Embryonic facial prominence (tissue), 1 donor: ENCODE measurements at regions not wholly inside any gene's neighbourhood (a gene's known extent, or its start where the extent isn't known, plus 50 kb on each side); places are given as distances from the start of the nearest gene placed in this dataset.
"Not testable (repeated sequence)": the region's sequence is repeated elsewhere in the genome, so short reads cannot be mapped to it uniquely, and the experiment has no call there.

ENCODE experiments used
- DNase-seq: peaks from one replicate; pipeline ENCODE4 v3.0.0-alpha.2; 2016; ENCODE audit errors: extremely low spot score

DNA sequence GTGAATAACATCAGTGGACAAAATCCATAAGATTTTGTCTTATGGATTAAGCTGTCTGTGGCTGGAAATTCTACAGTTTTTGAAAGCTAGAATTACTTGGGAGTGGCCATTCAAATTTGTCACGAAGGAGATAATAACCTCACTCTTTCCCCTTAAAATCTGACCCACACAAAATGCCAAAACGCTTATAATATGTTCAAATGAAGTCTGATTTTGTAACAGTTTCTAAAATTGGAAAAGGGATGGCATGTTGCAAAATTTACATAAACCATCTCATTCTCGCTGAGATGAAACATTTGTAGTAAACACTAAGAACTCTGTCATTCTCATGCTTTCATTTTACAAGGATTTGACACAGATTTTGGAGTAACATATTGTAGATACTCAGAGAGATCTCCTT, 112.7 kb downstream of the GJA1 start:
- no peak for DNase-seq

DNA sequence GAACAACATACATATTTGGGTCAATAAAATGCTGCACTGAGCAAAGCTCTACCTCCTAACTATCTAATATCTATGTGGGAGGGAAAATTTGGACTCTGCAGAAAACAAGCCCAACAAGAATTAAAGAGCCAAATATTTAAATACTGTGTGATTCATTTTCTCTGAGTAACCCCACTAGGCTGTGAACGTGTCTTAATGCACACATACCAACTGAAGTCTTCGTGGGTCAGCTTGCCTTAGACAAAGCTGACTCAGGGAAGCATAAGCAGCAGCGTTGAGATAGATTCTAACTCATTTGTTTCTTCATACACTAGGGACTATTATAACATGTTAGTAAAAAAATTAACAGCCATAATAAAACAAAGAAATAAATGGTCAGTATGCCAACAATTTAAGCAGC, 114.3 kb downstream of the GJA1 start:
- DNase-seq = no peak

DNA sequence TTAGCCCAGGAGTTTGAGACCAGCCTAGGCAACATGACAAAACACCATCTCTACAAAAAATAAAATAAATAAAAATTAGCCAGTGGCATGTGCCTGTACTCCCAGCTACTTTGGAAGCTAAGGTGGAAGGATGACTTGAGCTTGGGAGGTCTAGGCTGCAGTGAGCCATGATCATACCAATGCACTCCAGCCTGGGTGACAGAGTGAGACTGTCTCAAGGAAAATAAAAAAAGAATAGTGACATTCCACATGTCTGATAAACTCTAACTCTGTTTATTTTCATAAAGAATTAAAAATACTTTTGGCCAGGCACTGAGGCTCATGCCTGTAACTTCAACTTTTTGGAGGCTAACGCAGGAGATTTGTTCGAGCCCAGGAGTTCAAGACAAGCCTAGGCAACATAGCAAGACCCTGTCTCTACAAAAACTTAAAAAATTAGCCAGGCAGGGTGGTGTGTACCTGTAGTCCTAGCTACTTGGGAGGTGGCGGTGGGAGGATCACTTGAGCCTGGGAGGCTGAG, 115.1 kb downstream of the GJA1 start:
- no peak for DNase-seq

DNA sequence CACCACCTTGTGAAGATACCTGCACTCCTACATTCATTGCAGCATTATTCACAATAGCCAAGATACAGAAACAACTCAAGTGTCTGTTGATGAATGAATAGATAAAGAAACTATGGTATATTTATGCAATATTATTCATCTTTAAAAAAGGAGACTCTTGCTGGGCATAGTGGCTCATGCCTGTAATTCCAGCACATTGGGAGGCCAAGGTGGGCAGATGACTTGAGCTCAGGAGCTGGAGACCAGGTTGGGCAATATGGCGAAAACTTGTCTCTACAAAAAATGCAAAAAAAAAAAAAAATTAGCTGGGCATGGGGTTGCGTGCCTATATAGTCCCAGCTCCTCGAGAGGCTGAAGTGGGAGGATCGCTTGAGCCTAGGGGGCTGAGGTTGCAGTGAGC, 119.8 kb downstream of the GJA1 start:
- DNase-seq = no peak

DNA sequence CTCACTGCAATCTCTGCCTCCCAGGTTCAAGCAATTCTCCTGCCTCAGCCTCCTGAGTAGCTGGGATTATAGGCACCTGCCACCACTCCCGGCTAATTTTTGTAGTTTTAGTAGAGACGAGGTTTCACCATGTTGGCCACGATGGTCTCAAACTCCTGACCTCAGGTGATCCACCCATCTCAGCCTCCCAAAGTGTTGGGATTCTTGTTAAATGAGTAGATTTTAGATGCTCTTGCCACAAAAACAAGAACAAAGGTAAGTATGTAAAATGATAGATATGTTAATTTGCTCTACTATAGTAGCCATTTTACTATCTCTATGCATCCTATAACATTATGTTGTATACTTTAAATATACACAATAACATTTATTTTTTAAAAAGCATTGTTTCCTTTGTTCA, 120.7 kb downstream of the GJA1 start:
- not testable (repeated sequence) for DNase-seq

DNA sequence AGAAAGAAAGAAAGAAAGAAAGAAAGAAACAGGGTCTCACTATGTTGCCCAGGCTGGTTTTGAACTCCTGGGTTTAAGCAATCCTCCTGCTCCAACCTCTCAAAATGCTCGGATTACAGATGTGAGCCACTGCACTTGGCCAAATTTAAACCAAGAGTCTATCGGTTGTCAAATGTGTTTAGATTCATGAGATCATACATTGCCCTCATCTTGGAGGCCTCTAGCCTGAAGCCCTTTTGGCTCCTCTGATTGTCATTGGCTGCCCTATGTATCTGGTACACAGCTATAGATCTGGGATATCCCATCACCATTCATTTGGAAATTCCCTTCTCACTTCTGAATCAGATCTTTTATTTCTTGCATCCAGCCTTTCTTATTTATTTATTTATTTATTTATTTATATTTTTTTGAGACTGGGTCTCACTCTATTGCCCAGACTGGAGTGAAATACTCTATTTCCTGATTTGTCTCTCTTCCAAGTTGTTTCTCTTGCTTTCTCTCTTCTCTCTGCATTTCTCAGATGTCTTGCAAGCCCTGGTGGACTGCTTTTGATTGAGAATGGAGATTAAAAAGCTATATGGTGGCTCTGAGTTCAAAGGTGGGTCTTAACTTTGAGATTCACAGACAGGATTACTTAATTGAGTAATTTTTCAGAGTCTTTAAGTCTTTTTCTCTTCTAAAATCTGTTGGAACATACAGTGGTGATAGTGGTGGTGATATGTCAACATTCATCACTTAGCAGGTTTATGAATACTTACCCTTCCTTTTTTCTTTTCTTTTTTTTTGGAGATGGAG, 121.9 kb downstream of the GJA1 start:
- no peak for DNase-seq

DNA sequence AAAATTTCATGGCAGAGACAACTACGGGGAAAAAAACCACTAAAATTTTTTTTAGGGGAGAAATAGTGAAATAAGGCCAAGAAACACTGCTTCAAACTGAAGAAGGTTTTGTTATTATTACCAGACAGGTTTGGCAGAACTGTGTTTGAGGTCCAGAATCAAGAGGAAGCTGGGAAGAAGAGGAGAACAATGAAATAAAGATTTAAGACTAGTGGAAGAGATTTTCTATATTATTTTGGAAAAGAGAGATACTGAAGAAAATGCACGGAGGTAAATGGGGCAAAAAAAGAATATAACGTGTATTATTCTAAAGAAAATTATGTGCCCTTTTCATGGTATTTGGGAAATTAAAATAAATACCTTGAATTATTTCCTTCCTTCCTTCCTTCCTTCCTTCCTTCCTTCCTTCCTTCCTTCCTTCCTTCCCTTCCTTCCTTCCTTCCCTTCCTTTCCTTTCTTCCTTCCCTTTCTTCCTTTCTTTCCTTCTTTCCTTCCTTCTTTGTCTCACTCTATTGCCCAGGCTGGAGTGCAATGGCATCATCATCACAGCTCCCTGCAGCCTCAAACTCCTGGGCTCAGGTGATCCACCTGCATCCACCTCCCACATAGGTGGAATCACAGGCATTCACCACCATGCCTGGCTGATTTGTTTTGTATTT, 124.3 kb downstream of the GJA1 start:
- no peak for DNase-seq

DNA sequence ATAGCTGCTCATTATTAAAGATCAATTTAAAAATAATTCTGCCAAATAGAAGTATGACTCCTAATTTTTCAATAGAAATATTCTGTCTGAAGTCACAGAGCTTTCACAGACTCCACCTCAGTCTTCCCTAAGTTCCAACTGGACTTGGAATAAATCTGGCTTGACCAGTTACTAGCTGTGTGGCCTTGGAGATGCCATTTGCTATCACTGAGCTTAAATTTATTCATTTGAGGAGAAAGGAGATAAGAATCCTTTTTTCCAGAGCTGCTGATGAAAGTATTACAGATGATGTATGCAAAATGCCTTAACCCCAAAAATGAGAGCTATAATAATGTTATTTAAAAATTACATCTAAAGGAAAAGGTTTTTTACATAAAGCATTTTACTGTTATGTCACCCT, 125.0 kb downstream of the GJA1 start:
- no peak for DNase-seq

DNA sequence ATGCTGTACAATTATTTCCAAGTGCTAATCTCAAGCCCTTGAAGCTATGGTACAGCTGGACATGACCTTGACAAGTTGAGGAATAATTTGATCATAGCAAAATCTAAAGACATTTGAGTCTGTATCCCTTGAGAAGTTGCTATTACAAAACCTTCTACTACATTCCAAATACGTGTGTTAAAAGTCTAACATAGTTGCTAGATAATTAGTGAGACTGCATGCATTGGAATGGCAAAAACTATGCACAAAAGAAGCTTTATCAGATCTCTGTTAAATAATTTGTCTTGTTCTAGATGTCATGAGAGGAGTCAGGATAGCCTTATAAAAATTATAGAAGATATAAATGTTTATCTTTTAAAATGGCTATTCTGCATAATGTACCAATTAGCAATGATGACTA, 127.8 kb downstream of the GJA1 start:
- no peak for DNase-seq

DNA sequence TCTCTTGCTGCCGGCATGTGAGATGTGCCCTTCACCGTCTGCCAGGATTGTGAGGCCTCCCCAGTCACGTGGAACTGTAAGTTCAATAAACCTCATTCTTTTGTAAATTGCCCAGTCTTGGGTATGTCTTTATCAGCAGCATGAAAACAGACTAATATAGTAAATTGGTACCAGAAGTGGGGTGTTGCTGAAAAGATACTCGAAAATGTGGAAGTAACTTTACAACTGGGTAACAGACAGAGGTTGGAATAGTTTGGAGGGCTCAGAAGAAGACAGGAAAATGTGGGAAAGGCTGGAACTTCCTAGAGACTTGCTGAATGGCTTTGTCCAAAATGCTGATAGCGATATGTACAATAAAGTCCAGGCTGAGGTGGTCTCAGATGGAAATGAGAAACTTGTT, 129.1 kb downstream of the GJA1 start:
- not testable (repeated sequence) for DNase-seq

DNA sequence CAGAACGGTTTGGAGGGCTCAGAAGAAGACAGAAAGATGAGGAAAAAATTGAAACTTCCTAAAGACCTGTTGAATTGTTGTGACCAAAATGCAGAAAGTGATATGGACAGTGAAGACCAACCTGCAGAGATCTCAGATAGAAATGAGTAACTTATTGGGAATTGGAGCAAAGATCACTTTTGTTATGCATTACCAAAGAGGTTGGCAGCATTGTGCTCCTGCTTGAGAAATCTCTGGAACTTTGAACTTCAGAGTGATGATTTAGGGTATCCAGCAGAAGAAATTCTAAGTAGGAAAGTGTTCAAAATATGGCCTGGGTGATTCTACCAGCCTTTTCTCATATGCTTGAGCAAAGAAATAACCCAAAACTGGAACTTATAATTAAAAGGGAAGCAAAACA, 136.0 kb downstream of the GJA1 start:
- DNase-seq = no peak

DNA sequence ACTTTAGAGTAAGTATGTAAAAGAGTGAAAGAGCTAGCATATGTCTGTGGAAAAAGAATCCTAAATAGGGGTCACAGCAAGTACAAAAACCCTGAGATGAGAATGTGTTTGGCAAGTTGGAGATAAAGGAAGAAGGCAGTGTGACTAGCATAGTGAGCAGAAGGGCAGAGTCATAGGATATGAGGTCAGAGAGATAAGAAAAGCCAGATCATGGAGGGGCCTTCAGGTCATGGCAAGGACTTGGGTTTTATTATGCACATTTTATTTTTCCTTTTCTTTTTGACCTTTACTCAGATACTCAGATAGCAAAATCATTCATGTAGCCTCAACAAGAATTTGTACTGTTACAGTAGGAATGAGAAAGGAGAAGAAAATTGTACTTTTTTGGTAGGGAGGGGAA, 138.0 kb downstream of the GJA1 start:
- no peak for DNase-seq

DNA sequence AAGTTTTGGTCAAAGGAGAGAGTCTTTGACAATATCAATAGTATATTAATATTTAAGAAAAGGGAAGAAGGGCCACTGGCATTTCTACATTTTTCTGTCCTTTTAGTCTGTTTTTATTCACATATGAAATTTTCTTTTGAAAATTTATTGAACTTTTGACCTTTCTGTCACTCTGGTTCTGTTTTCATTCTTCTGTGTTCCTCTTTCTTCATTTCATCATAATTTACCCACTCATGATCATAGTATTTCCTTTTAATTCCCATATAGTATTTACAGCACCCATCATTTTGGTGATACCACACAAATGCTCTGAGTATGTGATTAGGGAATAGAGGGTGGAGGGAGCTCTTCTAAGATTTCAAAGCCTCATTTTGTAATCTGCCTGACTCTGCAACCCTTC, 142.8 kb downstream of the GJA1 start:
- no peak for DNase-seq

DNA sequence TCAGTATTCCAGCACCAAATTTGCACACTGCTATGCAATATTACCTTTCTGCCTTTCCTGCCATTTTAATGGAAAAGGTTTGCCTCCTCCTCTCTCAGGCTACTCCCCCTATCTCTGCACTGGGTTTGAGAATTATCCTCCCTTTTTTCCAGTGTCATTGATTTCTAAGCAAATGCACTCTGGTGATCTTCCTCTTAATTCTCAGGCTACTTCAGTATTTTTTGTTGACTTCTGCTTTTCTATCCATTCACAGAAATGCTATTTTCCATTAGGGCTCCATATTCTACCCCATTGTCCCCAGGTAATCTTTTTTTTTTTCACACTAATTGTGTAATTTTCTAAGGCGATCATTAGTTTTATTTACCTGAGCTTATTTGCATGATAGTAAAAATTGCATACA, 144.0 kb downstream of the GJA1 start:
- no peak for DNase-seq

DNA sequence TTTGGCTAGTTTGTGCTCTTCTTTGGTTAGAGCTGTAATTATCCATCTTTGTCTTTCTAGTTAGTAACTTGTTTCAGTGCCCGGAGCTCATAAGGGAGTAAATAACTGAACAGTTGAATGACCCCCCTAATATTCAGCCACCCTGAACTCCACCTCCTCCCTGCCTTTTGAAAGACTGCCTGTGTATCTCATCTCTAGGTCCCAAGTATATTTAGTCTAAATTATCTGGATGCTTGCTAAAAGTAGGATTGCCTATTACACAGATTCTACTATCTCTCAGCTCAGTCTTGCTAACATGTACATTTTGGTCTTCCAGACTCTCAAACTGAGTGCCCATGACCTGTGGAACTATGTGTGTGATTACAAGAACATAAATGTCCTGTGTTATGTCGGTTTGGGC, 145.9 kb downstream of the GJA1 start:
- no peak for DNase-seq

DNA sequence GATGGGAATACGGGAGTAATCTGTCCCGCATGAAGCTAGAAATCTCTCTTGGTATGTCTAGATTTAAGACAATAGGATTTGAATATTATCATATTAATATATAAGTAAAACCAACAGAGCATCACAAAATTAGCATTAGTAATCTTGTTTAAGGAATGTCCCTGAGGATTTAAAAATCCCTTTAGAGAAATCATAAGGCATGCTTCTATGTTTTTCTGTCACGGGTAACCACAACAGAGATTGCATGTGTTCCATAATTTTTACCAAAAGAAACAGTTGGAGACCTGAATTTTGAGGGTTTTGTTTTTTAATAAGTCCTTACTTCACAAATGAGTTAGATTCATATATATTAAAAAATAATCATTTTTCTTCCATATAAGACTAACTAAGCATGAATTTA, 146.8 kb downstream of the GJA1 start:
- DNase-seq = no peak

DNA sequence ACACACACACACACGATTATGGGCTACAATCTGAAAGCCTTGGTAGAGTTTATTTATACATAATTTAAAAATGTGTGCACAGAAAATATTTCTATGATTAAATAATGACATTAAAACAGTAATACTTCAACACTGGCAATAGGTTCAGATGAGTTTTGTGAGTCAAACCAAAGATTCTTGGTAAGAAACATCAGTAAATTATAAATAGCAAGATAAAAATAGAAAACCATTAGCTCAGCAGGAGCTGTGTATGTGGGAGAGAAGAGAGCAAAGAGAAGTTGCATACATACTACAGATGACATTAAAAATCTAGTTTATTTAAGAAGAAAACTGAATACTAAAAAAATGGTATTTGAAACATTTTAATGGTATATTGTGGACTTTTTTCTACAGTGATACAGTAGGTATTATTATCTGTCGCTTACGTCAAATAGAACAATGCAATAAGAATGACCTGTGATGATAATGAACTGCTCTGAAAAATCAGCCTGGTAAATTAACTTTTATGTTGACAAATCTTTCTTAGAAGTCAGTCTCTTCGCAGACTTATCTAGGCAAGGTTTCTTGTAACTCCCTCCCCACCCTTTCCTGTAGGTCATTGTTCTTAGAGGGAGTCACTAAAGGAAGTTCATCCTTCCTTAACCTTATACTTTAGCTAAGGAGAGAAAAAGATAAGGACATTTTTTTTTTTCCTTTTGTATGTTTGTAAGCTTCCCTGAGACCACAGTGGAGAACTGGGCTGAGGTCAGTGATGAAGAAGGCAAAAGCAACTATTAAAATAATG, 149.3 kb downstream of the GJA1 start:
- no peak for DNase-seq

DNA sequence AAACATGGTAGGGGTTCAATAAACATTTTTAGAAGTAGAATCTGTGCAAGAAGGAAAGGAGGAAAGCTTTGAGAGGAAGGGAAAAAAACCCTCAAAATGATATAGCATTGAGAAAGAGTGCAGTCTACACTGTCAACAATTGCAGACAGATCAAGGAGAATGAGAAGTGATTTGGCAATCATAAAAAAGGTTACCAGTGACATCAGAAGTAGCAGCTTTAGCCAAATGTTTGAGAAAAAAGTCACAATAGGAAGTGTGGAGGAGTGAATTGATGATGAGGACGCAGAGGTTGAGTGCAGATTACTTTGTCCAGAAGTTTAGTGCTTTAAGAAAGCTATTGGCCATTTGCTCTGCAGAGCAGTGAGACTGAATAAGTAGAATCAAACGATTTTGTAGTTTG, 155.0 kb downstream of the GJA1 start:
- DNase-seq = no peak

DNA sequence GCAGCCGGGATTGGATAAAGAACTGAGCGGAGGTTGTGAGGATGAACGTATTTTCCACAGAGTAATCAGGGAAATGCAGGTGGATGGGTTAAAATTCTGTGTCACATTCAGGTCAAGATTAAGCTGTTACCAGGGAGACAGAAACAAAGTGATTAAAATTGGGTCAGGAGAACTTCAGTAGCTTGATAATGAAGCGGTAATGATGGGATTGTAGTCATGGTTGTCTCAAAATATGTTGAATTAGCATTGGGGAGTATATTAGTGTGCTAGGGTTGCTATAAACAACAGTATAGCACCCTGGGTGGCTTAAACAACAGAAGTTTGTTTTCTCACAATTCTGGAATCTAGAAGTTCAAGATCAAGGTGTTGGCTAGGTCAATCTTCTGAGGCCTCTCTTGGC, 155.5 kb downstream of the GJA1 start:
- DNase-seq = no peak

DNA sequence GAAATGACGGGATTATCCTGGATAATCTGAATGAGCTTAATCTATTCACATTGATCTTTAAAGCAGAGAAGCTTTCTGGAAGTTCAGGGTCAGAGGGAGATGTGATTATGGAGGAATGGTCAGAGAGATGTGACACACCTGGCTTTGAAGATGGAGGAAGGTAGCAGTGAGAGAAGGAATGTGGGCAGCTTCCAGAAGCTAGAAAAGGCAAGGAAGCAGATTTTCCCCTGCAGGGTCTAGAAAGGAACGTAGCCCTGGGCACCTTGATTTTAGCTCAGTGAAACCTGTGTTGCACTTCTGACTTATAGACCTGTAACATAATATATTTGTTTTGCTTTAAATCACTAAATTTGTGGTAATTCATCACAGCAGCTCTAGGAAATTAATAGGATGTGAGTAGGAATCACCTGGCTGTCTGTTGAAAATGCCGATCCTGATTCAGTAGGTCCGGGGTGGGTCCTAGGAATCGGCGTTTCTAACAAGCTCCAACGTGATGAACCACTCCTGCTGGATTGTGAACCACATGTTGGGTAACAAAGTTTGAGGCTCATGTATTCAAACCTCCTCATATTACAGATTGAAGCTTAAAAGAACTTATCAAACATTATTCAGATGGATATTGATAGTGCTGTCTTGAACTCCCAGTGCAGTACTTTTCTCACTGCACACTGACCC, 157.0 kb downstream of the GJA1 start:
- DNase-seq = no peak

DNA sequence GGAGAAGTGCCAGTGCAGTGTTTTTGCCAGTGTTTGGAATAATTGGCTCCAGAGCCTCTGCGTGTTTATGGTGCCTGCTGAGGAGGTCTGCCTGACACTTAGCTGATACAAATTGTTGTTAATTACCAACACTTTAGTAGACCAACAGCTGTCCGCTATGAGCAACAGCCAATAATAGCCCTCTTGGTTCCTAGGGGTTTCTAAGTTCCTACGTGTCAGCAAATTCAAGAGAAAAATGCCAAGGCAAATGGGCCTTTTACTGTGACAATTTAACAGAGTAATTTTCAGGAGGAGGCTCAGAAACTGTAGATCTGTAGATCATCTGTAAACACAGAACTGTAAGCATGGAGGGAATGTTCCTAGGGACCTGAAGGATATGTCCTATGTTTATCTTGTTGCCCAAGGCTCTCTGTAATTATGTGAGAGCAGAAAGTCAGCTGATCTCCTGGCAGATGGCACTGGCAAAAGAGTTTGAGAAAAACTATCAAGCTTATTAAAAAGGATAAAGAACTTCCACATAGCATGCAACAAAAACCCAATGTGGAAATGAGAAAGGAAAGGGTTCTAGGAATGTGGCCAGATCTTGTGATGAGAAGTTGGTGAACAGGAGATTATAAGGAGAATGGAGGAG, 157.7 kb downstream of the GJA1 start:
- DNase-seq = no peak

DNA sequence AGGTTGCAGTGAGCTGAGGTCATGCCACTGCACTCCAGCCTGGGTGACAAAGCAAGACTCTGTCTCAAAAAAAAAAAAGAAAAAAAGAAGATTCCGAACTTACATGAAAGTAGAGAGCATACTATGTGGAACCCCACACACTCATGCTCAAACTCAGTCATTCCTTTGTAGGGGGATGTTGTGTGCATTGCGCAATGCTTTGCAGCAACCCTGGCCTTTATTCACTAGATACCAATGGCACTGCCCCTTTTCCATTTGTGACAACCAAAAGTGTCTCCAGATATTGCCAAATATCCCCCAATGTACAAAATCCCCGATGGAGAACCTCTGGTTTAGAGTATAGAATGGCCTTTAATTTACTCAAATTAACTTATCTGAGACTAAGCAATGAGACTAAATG, 158.6 kb downstream of the GJA1 start:
- no peak for DNase-seq
